Islet precursor cell (in vitro differentiated cells): ENCODE measurements at regions not wholly inside any gene's neighbourhood (a gene's known extent, or its start where the extent isn't known, plus 50 kb on each side); places are given as distances from the start of the nearest gene placed in this dataset.
A peak's percentile ranks its signal among the peaks of the same experiment; 100 is the strongest.
"Not testable (repeated sequence)": the region's sequence is repeated elsewhere in the genome, so short reads cannot be mapped to it uniquely, and the experiment has no call there.

Experiments
- DNase-seq: peaks from one replicate; pipeline ENCODE4 v3.0.0-alpha.2; 2018

DNA sequence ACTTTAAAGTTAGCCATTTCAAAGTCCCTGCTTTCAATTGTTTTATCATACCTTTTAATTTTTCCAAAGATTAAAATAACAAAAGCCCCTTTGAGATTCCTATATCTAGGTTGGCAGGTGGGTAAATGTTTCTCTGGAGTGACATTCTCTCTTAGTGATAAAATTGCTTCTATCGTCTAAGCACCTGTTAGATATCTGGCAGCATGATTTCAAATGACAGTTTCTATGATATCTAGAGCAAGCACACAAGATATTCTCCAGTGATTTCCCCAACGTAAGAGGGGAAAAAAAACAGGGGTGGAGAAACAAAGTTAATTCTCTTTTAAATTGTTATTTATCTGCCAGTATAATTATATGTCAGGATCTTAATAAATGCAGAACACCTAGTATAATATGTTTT is 610.2 kb downstream of the DSC3 start:
- DNase-seq: no peak

DNA sequence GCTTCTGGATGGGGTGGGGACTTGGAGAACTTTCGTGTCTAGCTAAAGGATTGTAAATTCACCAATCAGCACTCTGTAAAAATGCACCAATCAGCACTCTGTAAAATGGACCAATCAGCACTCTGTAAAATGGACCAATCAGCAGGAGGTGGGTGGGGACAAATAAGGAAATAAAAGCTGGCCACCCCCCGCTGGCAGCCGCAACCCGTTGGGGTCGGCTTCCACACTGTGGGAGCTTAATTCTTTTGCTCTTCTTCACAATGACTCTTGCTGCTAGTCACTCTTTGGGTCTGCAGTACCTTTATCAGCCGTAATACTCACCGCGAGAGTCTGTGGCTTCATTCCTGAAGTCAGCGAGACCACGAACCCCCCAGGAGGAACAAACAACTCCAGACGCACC is 623.1 kb downstream of the DSC3 start:
- not testable (repeated sequence) for DNase-seq

DNA sequence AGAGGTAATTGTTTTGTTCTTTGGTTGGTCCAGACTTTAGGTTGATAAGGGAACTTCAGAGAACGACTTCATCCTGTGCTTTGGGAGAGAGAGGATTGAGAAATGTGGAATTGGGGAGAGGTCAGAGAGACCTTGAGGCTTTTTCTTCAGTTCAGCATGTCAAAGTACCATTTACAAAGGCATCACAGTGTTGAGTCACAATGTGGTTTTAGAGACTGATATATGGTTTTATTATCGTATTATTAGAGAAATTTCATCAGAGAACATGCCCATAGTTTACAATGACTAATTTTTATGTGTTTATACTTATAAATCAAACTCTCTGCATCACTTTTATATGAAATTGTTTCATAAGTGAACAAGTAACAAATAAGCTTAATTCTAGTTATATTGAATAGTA is 626.6 kb downstream of the DSC3 start:
- DNase-seq: no peak

DNA sequence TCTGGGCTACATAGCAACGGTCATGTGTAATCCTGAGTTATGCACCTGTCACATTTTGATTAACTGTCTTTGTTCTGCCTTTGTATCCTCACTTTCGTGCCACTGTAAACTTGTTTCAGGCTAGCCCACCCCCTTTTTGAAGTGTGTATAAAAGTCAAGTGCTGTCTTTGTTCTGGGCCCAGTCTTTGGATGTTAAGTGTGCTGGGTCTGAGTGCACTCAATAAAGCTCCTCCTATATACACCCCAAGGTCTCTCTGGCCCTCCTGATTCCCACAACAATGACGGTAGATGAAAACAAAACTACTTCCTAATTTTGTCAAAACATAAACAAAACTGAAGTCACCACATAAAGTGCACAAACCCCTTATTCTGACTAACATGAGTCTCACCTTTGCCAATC is 633.4 kb downstream of the DSC3 start:
- DNase-seq: no peak

DNA sequence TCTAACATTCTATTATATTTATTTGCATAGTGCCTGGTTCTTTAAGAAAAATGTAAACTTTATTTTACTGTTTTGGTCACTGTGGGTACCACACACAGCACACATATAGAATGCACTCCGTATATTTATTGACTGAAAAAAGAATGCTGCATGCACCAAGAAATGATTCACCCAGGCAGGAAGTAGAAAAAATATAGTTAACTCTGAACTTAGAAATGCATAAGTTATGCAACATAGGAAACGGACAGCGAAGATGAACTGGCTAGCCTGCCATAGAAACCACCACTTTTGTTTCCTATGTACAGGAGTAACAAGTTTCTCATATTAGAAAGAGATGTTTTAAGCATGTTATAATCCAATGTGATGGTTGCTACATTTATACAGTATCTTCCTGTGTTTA is 635.8 kb downstream of the DSC3 start:
- no peak for DNase-seq

DNA sequence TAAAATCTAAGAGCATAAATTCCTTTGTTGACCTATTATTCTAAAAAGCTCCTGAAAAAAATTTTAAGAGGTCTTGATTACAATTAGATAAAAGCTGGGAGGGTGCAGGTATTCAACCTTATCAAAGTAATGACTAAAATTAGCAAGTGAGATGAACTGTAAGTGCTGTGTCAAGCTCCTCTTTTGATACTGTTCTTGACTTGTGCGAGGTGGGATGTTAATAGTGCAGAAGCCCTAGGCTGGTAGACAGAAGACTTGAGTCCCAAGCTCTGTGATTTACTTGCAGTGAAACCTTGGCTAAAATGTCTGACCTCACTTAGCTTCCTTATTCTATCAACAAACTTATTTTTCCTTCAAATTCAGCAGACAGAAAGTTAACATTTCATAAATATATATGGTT is 637.5 kb downstream of the DSC3 start:
- no peak for DNase-seq

DNA sequence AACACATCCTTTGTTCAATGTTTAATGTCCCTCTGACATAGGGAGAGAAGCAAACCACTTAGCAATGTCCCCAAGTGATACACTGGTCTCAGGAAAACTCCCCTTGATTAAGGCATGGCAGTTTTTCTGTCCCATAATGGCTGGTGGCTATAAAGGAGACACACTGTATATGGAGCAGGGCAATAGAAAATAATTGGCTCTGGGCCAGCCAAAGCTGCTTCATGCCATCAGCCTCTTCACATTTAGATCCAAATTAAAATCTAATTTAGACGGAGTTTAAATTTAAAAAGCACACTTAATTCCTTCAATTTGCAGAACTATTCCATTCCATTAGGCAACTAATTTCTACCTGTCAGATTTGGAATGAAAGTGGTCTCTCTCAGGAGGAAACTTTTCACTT is 638.1 kb downstream of the DSC3 start:
- no peak for DNase-seq

DNA sequence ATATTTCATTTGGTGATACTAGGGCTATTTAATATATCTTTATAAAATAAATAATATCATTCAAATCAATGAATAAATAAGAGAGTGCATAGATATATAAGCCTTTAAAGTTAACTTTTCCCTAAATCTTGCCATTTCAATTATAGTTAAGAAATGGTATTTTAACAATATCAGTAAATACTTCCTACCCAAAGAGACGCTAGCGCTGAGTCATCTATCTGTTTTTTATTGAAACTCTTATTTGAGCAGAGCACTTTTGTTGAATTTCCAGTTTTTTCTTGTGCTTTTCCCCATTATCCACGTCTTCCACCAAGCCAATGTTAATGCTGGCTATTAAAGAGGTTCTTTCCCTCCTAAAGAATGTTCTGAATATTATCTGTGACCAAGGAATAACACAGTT is 639.3 kb downstream of the DSC3 start:
- DNase-seq: no peak

DNA sequence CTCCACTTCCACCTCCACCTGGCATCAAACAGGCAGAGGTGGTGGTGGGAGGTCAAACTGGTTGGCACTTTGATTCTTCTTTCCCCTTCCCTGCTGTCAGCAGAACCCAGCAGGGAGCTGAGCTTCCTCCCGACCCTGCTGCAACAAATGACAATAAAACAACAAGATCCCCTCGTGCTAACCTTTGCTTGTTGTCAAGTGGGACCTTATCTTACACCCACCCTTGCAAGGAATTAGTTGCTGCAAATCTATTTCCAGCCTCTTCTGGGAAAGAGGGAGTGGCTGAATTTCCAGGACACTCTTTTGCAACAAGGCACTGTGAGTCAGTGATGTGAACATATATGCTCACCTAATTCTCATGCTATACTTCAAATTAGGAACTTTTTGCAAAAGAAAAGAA is 655.1 kb downstream of the DSC3 start:
- DNase-seq: no peak

DNA sequence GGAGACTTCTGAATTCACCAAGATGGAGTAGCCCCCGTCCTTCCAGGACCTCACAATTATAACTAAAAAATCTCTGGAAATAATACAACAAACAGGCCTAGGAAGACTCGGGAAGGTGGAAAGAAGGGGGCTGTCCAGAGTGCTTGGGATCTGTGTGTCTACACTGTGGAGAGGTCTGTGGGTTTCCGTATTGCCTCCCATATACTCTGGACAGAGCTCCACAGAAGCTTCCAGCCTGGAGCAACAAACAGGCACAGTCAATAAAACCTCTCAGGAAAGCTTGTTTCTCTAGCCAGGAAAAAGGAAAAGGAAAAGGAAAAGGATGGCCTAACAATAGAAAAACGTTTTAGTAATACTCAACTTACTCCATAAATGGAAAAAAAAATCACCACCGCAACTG is 655.9 kb downstream of the DSC3 start:
- DNase-seq: no peak

DNA sequence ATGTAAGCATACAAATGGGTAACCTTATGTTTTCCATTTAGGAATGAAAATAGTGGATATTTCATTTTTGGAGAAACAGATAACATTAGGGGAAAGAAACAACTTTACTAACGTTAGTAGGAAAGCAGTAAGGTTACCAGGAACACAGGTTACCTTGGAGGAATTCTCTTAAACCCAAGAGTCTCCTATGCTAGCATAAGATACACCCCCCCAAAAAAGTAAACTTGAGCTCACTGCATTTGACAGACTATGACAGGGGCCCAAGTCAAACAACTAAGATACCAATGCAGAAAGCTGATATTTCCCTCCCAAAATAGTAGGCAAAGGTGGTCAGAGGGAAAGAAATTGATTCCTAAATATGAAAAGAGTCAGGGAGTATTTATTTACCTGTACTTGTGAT is 656.9 kb downstream of the DSC3 start:
- no peak for DNase-seq

DNA sequence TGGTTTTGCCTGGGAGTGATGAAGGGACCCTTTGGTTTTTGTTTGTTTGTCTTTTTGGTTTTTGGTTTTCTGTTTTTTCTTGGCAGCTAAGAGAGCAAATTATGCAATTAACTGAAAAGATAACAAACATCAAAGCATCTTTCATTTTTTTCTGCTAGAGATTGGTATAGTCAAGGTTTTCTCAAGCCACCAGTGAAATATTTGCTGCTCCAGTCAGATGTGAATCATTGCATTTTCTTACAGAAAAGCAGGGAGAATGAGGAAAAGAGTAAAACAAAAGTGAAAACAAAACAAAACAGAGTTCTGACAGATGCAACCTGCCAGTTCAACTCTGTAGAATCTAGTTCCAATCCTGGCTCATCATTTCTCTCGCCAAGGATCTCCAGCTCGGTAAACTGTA is 660.7 kb downstream of the DSC3 start:
- no peak for DNase-seq

DNA sequence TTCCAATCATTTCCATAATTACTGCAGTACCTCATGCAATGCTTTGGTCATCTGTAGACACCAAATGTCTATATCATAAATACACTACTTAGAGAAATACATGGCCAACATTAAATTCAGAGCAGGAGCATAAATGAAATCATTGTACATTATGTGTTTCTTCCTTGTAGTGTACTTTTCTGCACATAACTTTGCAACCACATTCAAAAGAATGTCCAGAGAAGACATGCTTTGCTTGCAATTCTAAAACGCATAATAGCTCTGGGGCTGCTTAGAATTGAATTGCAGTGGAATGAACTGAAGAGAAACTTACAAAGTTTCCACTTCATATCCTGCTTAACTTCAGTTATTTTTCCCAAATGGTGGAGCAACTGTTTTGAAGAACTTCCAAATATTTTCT is 664.4 kb downstream of the DSC3 start:
- DNase-seq: no peak

DNA sequence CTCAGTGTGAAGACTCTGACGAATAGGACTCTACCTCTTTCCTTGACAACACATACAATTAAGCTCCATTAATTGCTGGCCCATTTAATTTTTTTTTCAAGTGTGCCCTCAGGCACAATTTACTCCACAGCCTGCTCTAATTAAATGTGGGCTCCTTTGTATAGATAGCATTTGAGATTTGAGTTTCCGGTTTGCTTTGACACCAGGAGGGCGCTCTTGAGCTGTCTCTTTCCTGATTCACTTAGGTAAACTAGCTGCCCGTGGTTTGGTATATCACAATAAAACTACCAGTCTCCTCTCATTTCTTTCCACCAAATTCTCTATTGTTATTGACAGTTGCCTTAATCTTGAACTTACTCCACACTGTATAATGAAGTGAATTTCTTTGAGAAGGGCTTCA is 666.0 kb downstream of the DSC3 start:
- DNase-seq: no peak

DNA sequence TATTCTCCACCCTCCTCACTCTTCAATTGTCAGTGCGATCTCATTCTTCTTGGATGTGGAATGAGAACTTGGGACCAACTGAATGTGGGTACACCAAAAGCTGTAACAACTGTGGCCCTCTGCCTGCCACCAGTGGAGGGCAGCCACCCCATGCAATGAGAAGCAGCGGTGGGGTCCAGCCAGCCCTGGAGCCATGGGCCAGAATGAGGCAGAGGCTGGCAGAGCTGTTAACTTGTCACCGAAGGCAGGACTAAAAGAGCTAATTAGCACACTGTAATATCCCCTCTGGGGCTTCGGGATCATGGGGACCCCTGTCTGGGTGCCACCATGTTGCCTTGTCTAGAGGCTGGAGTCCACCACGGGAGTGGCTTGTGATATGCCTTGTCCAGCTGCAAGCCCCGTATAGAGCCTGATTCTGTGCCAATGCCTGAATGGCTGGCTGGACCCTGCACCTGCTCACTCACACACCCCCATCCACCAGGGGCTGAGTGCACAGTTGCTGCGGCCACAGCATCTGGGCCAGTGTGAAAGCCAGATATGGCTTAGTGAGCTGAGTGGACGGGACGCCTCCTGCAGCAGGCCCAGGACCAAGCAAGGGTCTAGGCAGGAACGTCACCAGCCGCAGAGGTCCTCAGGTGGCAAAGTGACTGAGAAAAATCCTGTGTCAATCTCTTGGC is 680.5 kb downstream of the DSC3 start:
- no peak for DNase-seq

DNA sequence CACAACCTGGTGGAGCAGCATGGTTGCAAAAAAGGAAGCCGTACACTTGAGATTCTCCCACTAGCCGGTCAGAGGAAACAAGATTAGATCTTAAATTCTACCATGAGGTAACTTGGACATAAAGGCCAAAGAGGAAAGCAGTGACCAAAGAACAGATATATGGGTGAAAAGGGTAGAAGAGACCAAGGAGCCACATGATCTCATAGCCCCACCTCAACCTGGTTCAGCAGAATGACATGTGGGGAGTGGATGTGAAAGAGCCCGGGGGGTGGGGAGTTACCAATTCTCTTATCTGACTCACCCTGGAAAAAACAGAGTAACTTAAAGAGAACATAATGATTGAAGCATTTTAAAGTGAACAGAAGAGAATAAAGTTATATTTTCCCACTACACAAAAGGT is 683.0 kb downstream of the DSC3 start:
- no peak for DNase-seq

DNA sequence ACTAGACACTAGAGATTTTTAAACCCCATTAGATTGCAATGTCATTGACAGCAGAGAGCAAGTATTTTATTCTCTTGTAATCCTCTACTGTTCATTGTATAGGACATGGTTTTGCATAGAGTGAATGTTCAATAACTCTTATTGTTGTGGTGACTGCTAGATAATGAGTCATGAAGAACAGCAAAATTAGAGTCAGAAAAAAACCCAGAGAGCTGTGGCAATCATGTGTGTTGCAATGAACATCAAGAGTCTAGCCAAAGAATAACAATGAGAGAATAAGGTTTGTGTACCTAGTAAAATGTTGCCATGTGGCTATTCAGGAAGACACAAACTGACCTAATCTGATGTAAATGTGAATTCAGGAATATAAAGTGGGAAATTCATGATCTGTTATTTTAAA is 684.0 kb downstream of the DSC3 start:
- no peak for DNase-seq

DNA sequence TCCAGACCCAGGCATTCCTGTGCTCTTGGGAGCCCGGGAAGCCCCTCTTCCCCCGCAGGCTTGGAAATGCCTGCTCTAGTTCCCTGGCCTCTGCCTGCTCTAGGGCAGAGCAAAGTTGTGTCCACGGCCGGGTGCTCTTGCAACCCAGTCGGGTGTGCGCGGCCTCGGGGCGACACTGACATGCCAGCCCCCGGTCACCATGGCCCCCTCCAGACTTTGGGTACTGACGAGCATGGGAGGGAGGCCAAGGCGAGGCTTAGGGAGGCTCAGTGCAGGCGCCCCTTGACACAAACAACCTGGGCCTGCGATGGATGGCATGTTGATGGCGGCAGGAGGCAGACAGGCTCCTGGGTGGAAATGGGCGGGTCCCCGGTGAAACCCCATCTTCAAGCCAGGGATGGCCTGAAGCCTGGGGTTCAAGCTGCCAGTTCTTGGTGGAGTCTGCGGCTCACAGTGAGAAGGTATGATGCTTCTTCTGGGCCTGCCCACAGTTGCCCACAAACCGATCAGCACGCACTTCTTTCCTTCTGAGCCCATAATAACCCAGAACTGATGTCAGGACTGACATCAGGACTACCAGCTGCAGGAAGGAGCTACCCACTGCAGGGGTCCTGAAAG is 689.9 kb downstream of the DSC3 start:
- DNase-seq: no peak

DNA sequence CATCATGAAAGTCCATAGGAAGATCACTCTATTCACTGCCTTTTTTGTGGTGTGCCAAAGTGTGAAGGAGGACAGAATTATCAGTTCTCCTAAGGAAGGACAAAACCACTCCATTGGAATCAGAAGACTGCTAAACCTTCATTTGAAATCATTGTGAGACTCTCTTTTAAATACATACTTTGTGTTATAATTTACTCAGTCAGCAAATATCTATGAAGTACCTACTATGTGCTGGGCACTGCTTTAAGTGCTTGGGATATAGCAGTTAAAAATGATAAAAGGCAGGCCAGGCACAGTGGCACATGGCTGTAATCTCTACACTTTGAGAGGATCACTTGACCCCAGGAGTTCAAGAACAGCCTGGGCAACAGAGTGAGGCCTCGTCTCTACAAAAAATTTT is 692.3 kb downstream of the DSC3 start:
- no peak for DNase-seq

DNA sequence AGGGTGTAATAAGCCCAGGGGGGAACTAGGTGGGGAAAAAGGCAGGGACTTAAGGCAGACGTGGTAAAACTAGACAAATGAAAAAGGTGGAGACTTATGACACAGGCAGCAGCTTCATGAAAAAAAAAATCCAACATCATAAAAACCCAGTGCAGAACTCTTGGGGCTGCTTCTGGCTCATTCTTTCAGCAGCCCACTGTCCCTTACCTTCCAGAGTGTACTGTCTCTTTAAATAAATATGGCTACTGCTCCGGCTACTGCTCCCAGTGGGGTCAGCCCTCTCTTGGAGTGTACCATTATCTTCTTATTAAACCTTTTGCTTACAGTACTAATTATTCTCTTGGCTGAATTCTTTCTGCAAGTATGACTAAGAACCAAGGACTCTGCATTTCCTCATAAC is 699.5 kb downstream of the DSC3 start:
- DNase-seq: no peak

DNA sequence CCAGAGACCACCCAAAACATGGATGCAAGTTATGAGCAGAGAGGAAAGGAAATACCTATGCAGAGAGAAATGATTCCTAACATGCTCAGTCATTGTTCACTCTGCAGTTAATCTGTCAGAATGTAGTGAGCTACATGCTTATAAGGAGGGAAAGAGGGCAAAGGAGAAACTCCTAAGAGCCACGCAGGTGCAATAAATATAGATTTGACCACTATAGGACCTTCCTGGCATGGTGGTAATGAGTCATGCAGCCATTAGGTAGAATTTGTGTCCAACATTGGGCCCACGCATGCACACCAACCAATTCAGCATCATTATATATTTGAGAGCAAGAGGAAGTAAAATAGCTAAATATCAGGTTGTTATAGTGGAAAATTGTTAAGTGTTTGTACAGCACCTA is 699.9 kb downstream of the DSC3 start:
- no peak for DNase-seq

DNA sequence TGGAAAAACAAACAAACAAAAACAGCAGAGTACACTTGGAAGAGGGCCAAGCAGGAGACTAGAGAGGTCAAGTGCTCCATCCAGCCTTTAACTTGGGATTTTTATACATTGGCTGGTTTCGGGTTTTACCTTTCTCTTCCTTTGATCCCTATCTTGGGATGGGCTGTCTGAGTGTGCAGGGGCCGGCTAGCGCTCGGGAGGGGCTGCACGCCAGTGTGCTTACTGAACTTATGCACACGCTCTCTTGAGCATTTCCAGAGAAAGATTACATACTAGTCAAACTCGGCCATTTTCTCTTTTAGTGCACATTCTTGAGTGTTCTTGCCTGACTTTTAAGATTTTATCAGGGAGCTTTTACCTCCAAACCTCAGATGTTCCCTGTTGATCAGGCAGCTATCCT is 707.8 kb downstream of the DSC3 start:
- peak; percentile 90 for DNase-seq

DNA sequence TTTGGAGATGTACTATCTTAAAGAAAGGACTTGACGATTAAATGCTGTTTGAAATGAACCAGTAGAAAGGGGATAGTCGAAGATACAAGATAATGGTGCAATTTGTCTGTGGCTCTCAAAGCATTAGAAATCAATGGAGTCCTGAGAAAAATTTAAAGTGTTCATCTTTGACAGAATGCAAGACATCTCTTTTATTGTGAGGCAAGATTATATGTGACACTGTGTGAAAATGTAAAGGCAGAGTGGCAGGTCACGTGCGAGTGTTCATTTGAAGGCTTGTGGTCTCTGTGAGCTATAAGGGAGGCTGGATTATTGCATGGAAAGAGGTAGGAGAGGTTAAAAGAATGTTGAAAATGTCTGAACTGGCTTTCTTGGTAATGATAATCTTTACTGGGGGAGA is 709.2 kb downstream of the DSC3 start:
- no peak for DNase-seq

DNA sequence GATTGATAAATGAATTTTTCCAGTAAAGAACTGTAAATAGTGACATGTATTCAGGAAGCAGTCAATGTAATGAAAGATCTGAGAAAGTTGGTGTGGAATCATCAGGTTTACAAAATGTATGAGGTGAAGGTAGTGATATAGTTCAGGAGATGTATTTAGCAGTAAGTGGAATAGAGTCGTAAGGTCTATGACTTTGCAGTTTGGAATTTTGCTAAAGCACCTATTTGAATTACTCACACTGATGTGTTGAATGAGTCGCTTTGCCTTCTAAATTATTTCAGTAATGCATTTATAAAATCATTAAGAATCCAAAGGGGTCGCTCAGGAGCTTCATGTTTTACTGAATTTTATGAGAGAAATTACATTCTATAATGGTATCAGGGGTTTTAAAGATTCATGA is 713.7 kb downstream of the DSC3 start:
- DNase-seq: no peak

DNA sequence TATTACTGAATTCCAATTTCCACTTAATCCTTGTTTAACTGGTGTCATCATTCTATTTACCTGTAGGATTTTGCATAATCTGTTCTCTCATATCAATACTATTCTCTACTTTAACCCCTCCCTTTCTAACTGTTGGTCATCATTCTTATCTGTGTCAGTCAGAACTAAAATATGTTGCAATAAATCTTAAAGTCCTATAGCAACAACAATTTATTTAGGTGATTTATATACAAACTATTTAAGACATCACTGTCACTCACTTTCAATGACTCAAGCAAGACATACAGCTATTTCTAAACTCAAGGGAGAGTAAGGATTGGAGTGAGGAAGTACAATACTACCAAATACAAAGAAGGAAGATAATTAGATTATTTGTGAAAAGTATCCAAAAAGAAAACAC is 740.4 kb downstream of the DSC3 start:
- no peak for DNase-seq
